NCI-H146 treated with DMSO at 0.1 percent for 48 hours (cell line): ENCODE measurements at regions not wholly inside any gene's neighbourhood (a gene's known extent, or its start where the extent isn't known, plus 50 kb on each side); places are given as distances from the start of the nearest gene placed in this dataset.

Experiments
- DNase-seq: peaks from one replicate; lab custom pipeline; 2025; ENCODE audit not compliant: unreplicated experiment; lab: John Stamatoyannopoulos, UW

- no peak for DNase-seq
Measured at GRCh38 chr4:106454021-106454420, 85.4 kb upstream of the GIMD1 start.

GRCh38 chr4:106451091-106451490 lies 82.5 kb upstream of the GIMD1 start:
- DNase-seq, result no peak

- DNase-seq, result no peak
Measured at GRCh38 chr4:106450249-106450648, 81.7 kb upstream of the GIMD1 start.

GRCh38 chr4:106444557-106444956 lies 76.0 kb upstream of the GIMD1 start:
- DNase-seq, result no peak

DNA sequence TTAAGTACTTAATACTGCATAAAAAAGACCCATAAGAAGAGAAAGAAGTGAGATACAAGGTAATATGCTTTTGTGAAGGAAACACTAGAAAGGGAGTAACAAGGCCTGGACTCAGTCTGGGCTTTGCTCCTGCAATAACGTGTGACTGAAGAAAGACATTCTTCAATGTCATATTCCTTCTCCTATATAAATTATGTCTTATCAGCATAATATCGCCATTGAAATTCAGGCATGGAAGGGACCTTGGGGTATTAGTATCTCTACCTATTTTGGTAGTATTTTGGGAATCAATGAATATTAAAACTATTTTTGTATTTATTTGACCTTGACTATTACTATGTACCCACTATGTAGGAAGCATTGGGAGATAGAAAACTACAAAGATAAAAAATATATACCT lies 62.2 kb upstream of the GIMD1 start:
- no peak for DNase-seq

DNA sequence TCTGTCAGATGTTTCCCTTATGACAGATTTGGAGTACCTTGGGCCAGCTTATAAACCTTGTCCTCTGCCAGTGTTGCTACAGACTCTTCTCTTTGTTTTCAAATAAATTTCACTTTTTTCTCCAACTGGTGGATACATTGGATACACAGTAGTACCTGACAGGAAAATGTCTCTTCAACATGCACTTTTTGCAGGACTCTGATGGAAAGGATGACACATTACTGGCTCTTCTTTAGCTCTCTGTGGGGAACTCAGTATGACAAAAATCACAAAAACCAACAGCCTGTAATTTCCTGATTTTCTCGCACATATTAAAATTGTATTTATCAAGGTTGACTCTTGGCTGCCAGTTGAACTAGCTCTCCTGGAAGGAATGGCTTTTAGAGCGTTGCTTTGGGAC lies 61.3 kb upstream of the GIMD1 start:
- no peak for DNase-seq

DNA sequence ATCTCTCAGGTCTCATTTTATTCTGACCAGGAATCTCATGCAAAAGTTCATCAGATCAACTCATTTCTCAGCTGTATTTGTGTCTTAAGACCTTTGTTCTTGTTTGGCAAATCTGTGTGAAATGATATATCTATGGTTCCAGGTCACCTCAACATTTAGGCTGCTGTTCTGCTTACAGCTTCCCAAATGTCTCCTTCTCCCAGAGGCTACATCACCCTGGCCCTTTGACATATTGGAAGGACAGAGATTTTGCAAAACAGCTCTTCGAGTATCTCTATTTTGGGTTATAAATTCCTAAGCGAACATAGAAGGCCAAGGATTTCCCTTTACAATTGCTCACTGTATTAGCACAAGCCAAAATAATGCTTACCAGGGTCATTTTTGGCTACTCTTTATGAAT lies 57.5 kb upstream of the GIMD1 start:
- no peak for DNase-seq

DNA sequence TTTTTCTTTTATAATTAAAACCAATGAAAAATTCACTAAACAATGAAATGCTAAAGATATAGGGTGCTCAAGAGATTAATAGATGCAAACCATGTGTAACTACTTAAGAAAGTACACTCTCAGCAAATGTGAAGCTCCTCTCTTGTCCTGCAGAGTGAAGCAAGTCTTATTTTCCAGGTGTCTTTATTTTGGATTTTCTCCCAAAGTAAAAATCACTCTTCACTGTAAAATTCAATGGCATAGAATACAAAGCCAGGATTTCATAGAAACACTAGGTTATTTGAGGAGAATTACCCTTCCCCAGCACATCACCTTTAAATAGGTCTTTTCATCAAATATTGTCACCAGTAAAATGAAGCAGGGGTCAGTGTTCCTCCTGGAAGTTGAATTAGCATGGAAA lies 57.0 kb upstream of the GIMD1 start:
- DNase-seq, result no peak

DNA sequence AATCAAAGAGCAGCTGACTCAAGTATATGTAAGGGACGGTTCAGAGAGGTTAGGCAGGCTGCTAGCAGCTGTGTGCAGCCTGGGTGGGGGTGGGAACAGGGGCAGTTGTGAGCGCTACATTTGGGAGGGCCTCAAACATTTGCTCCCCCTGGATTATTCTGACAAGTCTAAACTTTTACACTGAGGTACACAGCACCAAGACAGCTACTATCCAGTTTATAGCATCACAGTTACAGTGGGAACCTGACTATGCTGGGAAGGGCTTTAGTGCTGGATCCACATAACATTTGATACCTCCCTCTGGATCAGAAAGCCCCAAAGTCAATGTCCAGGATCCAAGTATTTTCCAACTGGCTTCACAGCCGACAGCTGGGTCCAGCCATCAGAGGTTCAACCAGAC lies 55.8 kb upstream of the GIMD1 start:
- DNase-seq, result no peak

GRCh38 chr4:106423791-106424190 lies 55.2 kb upstream of the GIMD1 start:
- DNase-seq, result no peak

GRCh38 chr4:106422766-106423165 lies 54.2 kb upstream of the GIMD1 start:
- DNase-seq, result no peak

GRCh38 chr4:106421441-106422296 lies 53.1 kb upstream of the GIMD1 start:
- DNase-seq, result no peak

DNA sequence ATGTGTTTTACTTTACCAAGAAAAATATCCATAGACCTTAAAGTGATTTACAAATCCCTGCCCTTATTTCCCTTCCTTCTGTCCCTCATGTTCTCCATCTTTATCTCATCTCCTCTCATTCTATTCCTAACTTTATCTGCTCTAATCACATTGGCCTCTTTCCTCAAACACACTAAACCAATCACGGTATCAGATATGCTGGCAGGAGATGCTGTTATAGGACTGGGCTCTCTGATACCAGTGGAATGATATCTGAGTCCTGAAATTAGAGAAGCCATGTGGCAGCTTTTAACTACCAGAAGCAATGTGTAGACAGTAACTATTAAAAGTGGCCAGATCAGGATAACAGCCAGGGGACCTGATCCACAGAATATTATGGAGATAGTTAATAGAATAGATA lies 49.9 kb upstream of the GIMD1 start:
- DNase-seq, result no peak
